ENCODE measurements at regions not wholly inside any gene's neighbourhood (a gene's known extent, or its start where the extent isn't known, plus 50 kb on each side); places are given as distances from the start of the nearest gene placed in this dataset.

GRCh38 chr6:105907301-105907700 is 178.8 kb upstream of the PRDM1 start:
- no peak overlapping the region for H3K4me3 ChIP-seq (ENCODE audit: control insufficient read depth, low read depth, low read length)
- DNase-seq (ENCODE audit: low read depth) = no peak
- TF ChIP-seq, protein P1, sequence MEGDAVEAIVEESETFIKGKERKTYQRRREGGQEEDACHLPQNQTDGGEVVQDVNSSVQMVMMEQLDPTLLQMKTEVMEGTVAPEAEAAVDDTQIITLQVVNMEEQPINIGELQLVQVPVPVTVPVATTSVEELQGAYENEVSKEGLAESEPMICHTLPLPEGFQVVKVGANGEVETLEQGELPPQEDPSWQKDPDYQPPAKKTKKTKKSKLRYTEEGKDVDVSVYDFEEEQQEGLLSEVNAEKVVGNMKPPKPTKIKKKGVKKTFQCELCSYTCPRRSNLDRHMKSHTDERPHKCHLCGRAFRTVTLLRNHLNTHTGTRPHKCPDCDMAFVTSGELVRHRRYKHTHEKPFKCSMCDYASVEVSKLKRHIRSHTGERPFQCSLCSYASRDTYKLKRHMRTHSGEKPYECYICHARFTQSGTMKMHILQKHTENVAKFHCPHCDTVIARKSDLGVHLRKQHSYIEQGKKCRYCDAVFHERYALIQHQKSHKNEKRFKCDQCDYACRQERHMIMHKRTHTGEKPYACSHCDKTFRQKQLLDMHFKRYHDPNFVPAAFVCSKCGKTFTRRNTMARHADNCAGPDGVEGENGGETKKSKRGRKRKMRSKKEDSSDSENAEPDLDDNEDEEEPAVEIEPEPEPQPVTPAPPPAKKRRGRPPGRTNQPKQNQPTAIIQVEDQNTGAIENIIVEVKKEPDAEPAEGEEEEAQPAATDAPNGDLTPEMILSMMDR (IDR thresholded peaks at IDR 0.05; ENCODE audit: control insufficient read depth, insufficient read depth, low read depth, low read length, missing control alignments) = no peak

- TF ChIP-seq, protein P1 (IDR thresholded peaks at IDR 0.05; ENCODE audit: control insufficient read depth, insufficient read depth, low read depth, low read length, missing control alignments) = no peak
- DNase-seq (ENCODE audit: low read depth) = peak; percentile 63
- H3K4me3 ChIP-seq (ENCODE audit: control insufficient read depth, low read depth, low read length) = no peak overlapping the region
These were observed 183.6 kb upstream of the PRDM1 start for GRCh38 chr6:105902401-105903031.

DNA sequence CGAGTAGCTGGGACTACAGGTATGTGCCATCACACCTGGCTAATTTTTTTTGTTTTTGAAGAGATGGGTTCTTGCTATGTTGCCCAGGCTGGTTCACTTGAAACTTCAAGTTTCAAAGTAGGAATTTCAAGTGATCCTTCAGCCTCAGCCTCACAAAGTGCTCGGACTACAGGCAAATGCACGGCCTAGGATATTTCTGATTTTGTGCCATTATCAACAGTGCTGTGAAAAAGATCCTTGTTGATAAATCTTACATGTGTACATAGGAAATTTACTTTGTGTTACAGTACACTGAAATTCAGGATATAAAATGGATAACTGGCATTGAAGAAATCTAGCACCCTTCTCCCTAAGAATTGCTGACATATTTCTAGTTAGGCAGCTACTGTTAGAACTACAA is 184.6 kb upstream of the PRDM1 start:
- TF ChIP-seq, protein P1 (IDR thresholded peaks at IDR 0.05; ENCODE audit: control insufficient read depth, insufficient read depth, low read depth, low read length, missing control alignments) = no peak
- H3K4me3 ChIP-seq (ENCODE audit: control insufficient read depth, low read depth, low read length) = no peak overlapping the region
- no peak for DNase-seq (ENCODE audit: low read depth)

- DNase-seq (ENCODE audit: low read depth) = peak; percentile 82
- TF ChIP-seq, protein P1 (IDR thresholded peaks at IDR 0.05; ENCODE audit: control insufficient read depth, insufficient read depth, low read depth, low read length, missing control alignments) = no peak
- H3K4me3 ChIP-seq (ENCODE audit: control insufficient read depth, low read depth, low read length) = no peak overlapping the region
These were observed 185.8 kb upstream of the PRDM1 start for GRCh38 chr6:105900125-105900937.

GRCh38 chr6:105898286-105898685 is 187.8 kb upstream of the PRDM1 start:
- no peak overlapping the region for H3K4me3 ChIP-seq (ENCODE audit: control insufficient read depth, low read depth, low read length)
- TF ChIP-seq, protein P1 (IDR thresholded peaks at IDR 0.05; ENCODE audit: control insufficient read depth, insufficient read depth, low read depth, low read length, missing control alignments) = no peak
- no peak for DNase-seq (ENCODE audit: low read depth)

DNA sequence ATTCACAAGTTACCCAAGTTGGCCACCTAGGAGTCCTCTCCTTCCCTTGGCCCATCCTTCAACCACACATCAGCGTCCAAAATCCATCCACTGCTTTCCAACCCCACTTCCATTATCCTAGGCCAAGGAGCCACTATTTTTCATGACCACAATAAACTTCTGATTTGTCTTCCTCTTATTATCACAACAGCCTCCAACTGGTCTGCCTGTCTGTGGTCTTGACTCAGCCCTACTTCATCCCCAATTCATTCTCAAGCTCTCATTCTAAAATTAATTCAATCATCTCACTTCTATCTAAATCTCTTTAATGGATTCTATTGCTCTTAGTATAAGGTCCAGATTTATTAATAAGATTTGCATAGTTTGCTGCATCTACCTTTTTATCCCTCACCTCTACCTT is 189.0 kb upstream of the PRDM1 start:
- no peak overlapping the region for H3K4me3 ChIP-seq (ENCODE audit: control insufficient read depth, low read depth, low read length)
- TF ChIP-seq, protein P1 (IDR thresholded peaks at IDR 0.05; ENCODE audit: control insufficient read depth, insufficient read depth, low read depth, low read length, missing control alignments) = no peak
- no peak for DNase-seq (ENCODE audit: low read depth)

Measured in AG09309 (cell line).